ENCODE measurements at regions not wholly inside any gene's neighbourhood (a gene's known extent, or its start where the extent isn't known, plus 50 kb on each side); places are given as distances from the start of the nearest gene placed in this dataset.
A peak's percentile ranks its signal among the peaks of the same experiment; 100 is the strongest.

DNA sequence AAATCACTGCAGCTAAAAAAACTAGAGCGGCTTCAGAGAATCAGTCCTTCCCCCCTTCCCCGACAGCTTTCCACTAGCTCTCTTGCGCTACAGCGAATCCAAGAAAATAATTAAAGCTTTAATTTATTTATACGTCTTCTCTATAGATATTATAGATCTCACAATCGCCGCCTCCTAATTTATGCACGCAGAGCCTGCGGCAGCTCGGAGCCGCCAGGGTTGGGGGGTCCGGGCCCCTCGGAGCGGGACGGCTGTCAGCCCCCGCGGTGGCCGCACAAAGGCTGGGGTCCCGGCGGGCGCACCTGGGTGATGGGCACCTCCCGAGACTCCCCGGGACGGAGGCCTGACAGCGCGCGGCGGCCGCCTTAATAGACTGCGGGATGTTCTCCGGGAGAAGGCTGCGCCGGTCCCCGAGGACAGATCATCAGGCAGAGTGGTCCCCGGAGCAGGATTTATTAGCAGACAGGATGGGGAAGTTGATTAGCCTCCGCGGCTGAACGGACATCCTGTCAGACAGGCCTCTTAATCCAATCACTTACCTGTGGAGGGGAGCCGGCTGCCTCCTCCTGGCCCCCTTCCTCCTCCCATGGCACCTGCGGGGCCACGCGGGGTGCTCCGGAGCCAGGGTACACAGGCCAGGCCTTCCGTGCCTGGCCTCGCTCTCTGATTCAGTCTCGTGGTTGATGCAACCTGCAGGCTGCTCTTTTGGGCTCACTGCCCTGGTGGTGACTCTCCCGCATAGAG, 166.8 kb downstream of the MELK start:
- Histone ChIP-seq H3K14ac (ENCODE audit: insufficient read length) (no peak overlapping the region), H3K9ac (replicated peaks in 1 of 4; ENCODE audit: extremely low read depth in 1 of 4, low read depth in 3 of 4, low read length in 3 of 4) (no peak overlapping the region), H2BK15ac (ENCODE audit: low read length) (no peak overlapping the region), H2BK120ac (replicated peaks; ENCODE audit: low read depth, low read length) (no peak overlapping the region), H2AFZ (ENCODE audit: low read length) (0 out of 2 replicates have a peak overlapping the region, but pooled peaks have one; percentile 18), H3K9me3 (ENCODE audit: insufficient read depth in 2 of 2, low read depth in 1 of 2, low read length in 1 of 2) (no peaks in the 10 kb centered on the region), H2BK5ac (ENCODE audit: low read depth, low read length) (no peak overlapping the region), H3K36me3 (ENCODE audit: control insufficient read depth in 2 of 4, insufficient read depth in 4 of 4, low read length in 3 of 4) (no peaks in the 10 kb centered on the region), H2BK20ac (ENCODE audit: low read length) (no peak overlapping the region), H3K27ac (ENCODE audit: low read depth, low read length) (no peak overlapping the region), H3K23ac (ENCODE audit: insufficient read length) (no peak overlapping the region), H3K18ac (ENCODE audit: extremely low read depth, low read length) (no peak overlapping the region), H3K27me3 (replicated peaks in 1 of 4; ENCODE audit: control insufficient read depth in 3 of 4, extremely low read depth in 1 of 4, insufficient read depth in 3 of 4, low read length in 3 of 4) (peaks cover 0 to 5% (median 4%) of the 10 kb centered on the region in 4 experiments; a peak in 3 of 7 replicates), H4K91ac (replicated peaks; ENCODE audit: insufficient read length, low read length) (no peak overlapping the region), H4K5ac (ENCODE audit: insufficient read length, low read depth, low read length) (no peak overlapping the region), H3K79me2 (ENCODE audit: control insufficient read depth in 1 of 2, insufficient read depth in 2 of 2, low read length in 2 of 2) (no peaks in the 10 kb centered on the region), H4K20me1 (replicated peaks in 1 of 2; ENCODE audit: control insufficient read depth in 1 of 2, insufficient read depth in 2 of 2, low read length in 2 of 2) (no peaks in the 10 kb centered on the region), H2AK5ac (ENCODE audit: low read depth, low read length) (no peak overlapping the region), H3K4me2 (ENCODE audit: insufficient read depth in 1 of 2, low read depth in 2 of 2, low read length in 2 of 2) (peak overlapping the region; percentile 48 to 62; a peak in 3 of 4 replicates), H3K4ac (replicated peaks; ENCODE audit: insufficient read length, low read depth, low read length) (no peak overlapping the region), H3K79me1 (ENCODE audit: low read depth, low read length) (no peaks in the 10 kb centered on the region), H3K23me2 (ENCODE audit: low read depth, low read length) (no peaks in the 10 kb centered on the region), H2BK12ac (ENCODE audit: low read depth, low read length) (no peak overlapping the region), H4K8ac (ENCODE audit: extremely low read depth, insufficient read depth, low read length) (peak overlapping the region; percentile 1; the same call in 1 of the 2 replicates), H3K4me3 (ENCODE audit: extremely low read depth in 1 of 4, insufficient read depth in 2 of 4, low read depth in 3 of 4, low read length in 4 of 4) (peak overlapping the region; percentile 10 to 58 (median 31); a peak in 6 of 8 replicates), H3K4me1 (replicated peaks in 1 of 4; ENCODE audit: control insufficient read depth in 3 of 4, insufficient read depth in 4 of 4, low read length in 3 of 4) (peaks cover 0 to 11% (median 2%) of the 10 kb centered on the region in 4 experiments; a peak in 3 of 7 replicates), H3K56ac (replicated peaks; ENCODE audit: insufficient read length, low read depth, low read length) (no peak overlapping the region)
- DNase-seq (ENCODE audit: low read depth in 1 of 2, low spot score in 2 of 2) (no peak), FAIRE-seq (no peak)
- 48% methylated on average over 35 of the region's 47 CpGs; no CpG with 5 or more reads in 1 of the 2 experiments for WGBS, 2 experiments (ENCODE audit: extremely low coverage in 1 of 2, insufficient coverage in 1 of 2, insufficient read length in 1 of 2, insufficient replicate concordance in 2 of 2, low coverage in 1 of 2, low lambda C conversion rate in 2 of 2, missing lambda C conversion rate in 1 of 2)
- ChIA-PET POLR2A (ENCODE audit: partially characterized antibody) (no interaction called here), CTCF (ENCODE audit: partially characterized antibody) (interaction anchor here (1.7 to 1.9 kb wide), 2 partner anchors 10 to 11 kb away, joined by 9 to 10 read pairs; no protein-coding TSS in a partner anchor)
- peak; percentile 29 for TF ChIP-seq KDM4A (IDR thresholded peaks at IDR 0.05; ENCODE audit: low read depth, low read length, severe bottlenecking)
- no peak for TF ChIP-seq CHD2 (IDR thresholded peaks at IDR 0.05; ENCODE audit: low read length)

Measured in H1 (cell line).